GM18858 (cell line): ENCODE measurements at regions not wholly inside any gene's neighbourhood (a gene's known extent, or its start where the extent isn't known, plus 50 kb on each side); places are given as distances from the start of the nearest gene placed in this dataset.
"Not testable (repeated sequence)": the region's sequence is repeated elsewhere in the genome, so short reads cannot be mapped to it uniquely, and the experiment has no call there.

Source experiments
- ATAC-seq: cut with Tn5 transposase; IDR thresholded peaks from one replicate; pipeline ENCODE4 v1.9.1; 2021; ENCODE audit not compliant: unreplicated experiment

- no peak for ATAC-seq
These were observed 243.5 kb upstream of the SDK2 start for GRCh38 chr17:73887739-73888138.

- ATAC-seq = no peak
These were observed 244.6 kb upstream of the SDK2 start for GRCh38 chr17:73888862-73889261.

GRCh38 chr17:73889439-73889838 lies 245.2 kb upstream of the SDK2 start:
- ATAC-seq = no peak

GRCh38 chr17:73890831-73891405 lies 246.7 kb upstream of the SDK2 start:
- ATAC-seq = no peak

GRCh38 chr17:73895157-73895556 lies 250.9 kb upstream of the SDK2 start:
- ATAC-seq = no peak

- ATAC-seq = no peak
These were observed 252.7 kb upstream of the SDK2 start for GRCh38 chr17:73896966-73897365.

GRCh38 chr17:73899839-73900238 lies 255.6 kb upstream of the SDK2 start:
- ATAC-seq = no peak

GRCh38 chr17:73900516-73900915 lies 256.3 kb upstream of the SDK2 start:
- ATAC-seq = no peak

GRCh38 chr17:73901249-73901648 lies 257.0 kb upstream of the SDK2 start:
- no peak for ATAC-seq

- no peak for ATAC-seq
These were observed 257.6 kb upstream of the SDK2 start for GRCh38 chr17:73901661-73902415.

- no peak for ATAC-seq
These were observed 258.4 kb upstream of the SDK2 start for GRCh38 chr17:73902416-73903181.

GRCh38 chr17:73906896-73907870 lies 262.9 kb upstream of the SDK2 start:
- ATAC-seq = no peak

- no peak for ATAC-seq
These were observed 264.9 kb upstream of the SDK2 start for GRCh38 chr17:73909186-73909585.

- ATAC-seq = no peak
These were observed 266.0 kb upstream of the SDK2 start for GRCh38 chr17:73910206-73910605.

- no peak for ATAC-seq
These were observed 266.7 kb upstream of the SDK2 start for GRCh38 chr17:73910821-73911515.

GRCh38 chr17:73911726-73912372 lies 267.6 kb upstream of the SDK2 start:
- no peak for ATAC-seq

- no peak for ATAC-seq
These were observed 268.1 kb upstream of the SDK2 start for GRCh38 chr17:73912373-73912746.

GRCh38 chr17:73914536-73915274 lies 270.5 kb upstream of the SDK2 start:
- ATAC-seq = no peak

GRCh38 chr17:73919033-73919432 lies 274.8 kb upstream of the SDK2 start:
- not testable (repeated sequence) for ATAC-seq
